ENCODE measurements at regions not wholly inside any gene's neighbourhood (a gene's known extent, or its start where the extent isn't known, plus 50 kb on each side); places are given as distances from the start of the nearest gene placed in this dataset.
"Not testable (repeated sequence)": the region's sequence is repeated elsewhere in the genome, so short reads cannot be mapped to it uniquely, and the experiment has no call there.

GRCh38 chr3:22849583-22849982 is 353.5 kb upstream of the UBE2E2 start:
- not testable (repeated sequence) for DNase-seq (ENCODE audit: low read depth in 4 of 4, low spot score in 2 of 4)

- DNase-seq (ENCODE audit: low read depth in 4 of 4, low spot score in 2 of 4): no peak
Observed at GRCh38 chr3:22856811-22857210, 346.3 kb upstream of the UBE2E2 start.

GRCh38 chr3:22858486-22858885 is 344.6 kb upstream of the UBE2E2 start:
- no peak for DNase-seq (ENCODE audit: low read depth in 4 of 4, low spot score in 2 of 4)

GRCh38 chr3:22859618-22860017 is 343.5 kb upstream of the UBE2E2 start:
- DNase-seq (ENCODE audit: low read depth in 4 of 4, low spot score in 2 of 4): no peak

GRCh38 chr3:22861426-22861825 is 341.7 kb upstream of the UBE2E2 start:
- DNase-seq (ENCODE audit: low read depth in 4 of 4, low spot score in 2 of 4): no peak

GRCh38 chr3:22862111-22862510 is 341.0 kb upstream of the UBE2E2 start:
- no peak for DNase-seq (ENCODE audit: low read depth in 4 of 4, low spot score in 2 of 4)

- not testable (repeated sequence) for DNase-seq (ENCODE audit: low read depth in 4 of 4, low spot score in 2 of 4)
Observed at GRCh38 chr3:22882834-22883233, 320.3 kb upstream of the UBE2E2 start.

- DNase-seq (ENCODE audit: low read depth in 4 of 4, low spot score in 2 of 4): no peak
Observed at GRCh38 chr3:22885039-22885438, 318.1 kb upstream of the UBE2E2 start.

- DNase-seq (ENCODE audit: low read depth in 4 of 4, low spot score in 2 of 4): no peak
Observed at GRCh38 chr3:22885574-22886341, 317.4 kb upstream of the UBE2E2 start.

- no peak for DNase-seq (ENCODE audit: low read depth in 4 of 4, low spot score in 2 of 4)
Observed at GRCh38 chr3:22886439-22887068, 316.6 kb upstream of the UBE2E2 start.

GRCh38 chr3:22887664-22888291 is 315.3 kb upstream of the UBE2E2 start:
- DNase-seq (ENCODE audit: low read depth in 4 of 4, low spot score in 2 of 4): no peak

GRCh38 chr3:22893101-22893500 is 310.0 kb upstream of the UBE2E2 start:
- DNase-seq (ENCODE audit: low read depth in 4 of 4, low spot score in 2 of 4): no peak

- DNase-seq (ENCODE audit: low read depth in 4 of 4, low spot score in 2 of 4): peak in 3 of 4 donors; percentile 21 to 31 (median 29)
Observed at GRCh38 chr3:22893644-22894325, 309.3 kb upstream of the UBE2E2 start.

GRCh38 chr3:22894865-22895264 is 308.3 kb upstream of the UBE2E2 start:
- DNase-seq (ENCODE audit: low read depth in 4 of 4, low spot score in 2 of 4): no peak

- no peak for DNase-seq (ENCODE audit: low read depth in 4 of 4, low spot score in 2 of 4)
Observed at GRCh38 chr3:22895671-22896070, 307.5 kb upstream of the UBE2E2 start.

- DNase-seq (ENCODE audit: low read depth in 4 of 4, low spot score in 2 of 4): no peak
Observed at GRCh38 chr3:22898558-22898957, 304.6 kb upstream of the UBE2E2 start.

GRCh38 chr3:22899441-22899840 is 303.7 kb upstream of the UBE2E2 start:
- no peak for DNase-seq (ENCODE audit: low read depth in 4 of 4, low spot score in 2 of 4)

- no peak for DNase-seq (ENCODE audit: low read depth in 4 of 4, low spot score in 2 of 4)
Observed at GRCh38 chr3:22900296-22900695, 302.8 kb upstream of the UBE2E2 start.

GRCh38 chr3:22901684-22902083 is 301.4 kb upstream of the UBE2E2 start:
- DNase-seq (ENCODE audit: low read depth in 4 of 4, low spot score in 2 of 4): no peak

- DNase-seq (ENCODE audit: low read depth in 4 of 4, low spot score in 2 of 4): no peak
Observed at GRCh38 chr3:22907161-22907780, 295.9 kb upstream of the UBE2E2 start.

GRCh38 chr3:22907796-22908195 is 295.3 kb upstream of the UBE2E2 start:
- DNase-seq (ENCODE audit: low read depth in 4 of 4, low spot score in 2 of 4): no peak
